Endothelial cell of umbilical vein (primary cell): ENCODE measurements at regions not wholly inside any gene's neighbourhood (a gene's known extent, or its start where the extent isn't known, plus 50 kb on each side); places are given as distances from the start of the nearest gene placed in this dataset.

Source experiments
- BruUV-seq: library from RNA; stranded (reverse); fragments of 400-500 nt; replicated peaks from 2 replicates; lab custom pipeline; 2021; lab: Mats Ljungman, UMichigan
- CTCF ChIA-PET: fragments of 300-600, 350-600 bp; sonication (Branson Sonifier 250); formaldehyde crosslinking; loops from one replicate; lab custom pipeline; 2021; ENCODE audit warnings: antibody characterized with exemption, inconsistent platforms; lab: Charles Lee
- POLR2A ChIA-PET: fragments of 300-600, 350-600 bp; sonication (Branson Sonifier 250); formaldehyde crosslinking; loops from one replicate; lab custom pipeline; 2021; ENCODE audit warnings: antibody characterized with exemption, inconsistent platforms; lab: Charles Lee
- DNase-seq: peaks from one replicate; pipeline ENCODE4 v3.0.0-alpha.2; 2011; ENCODE audit warnings: low read depth, low spot score
- FAIRE-seq: peaks from 2 replicates; lab custom pipeline; 2011; peaks lifted over from hg19 to GRCh38; lab: Jason Lieb, UNC
- H2AFZ ChIP-seq: 2 replicates; pipeline ENCODE4 v1.6.0; 2012; ENCODE audit warnings: low read depth, low read length, control low read depth, inconsistent platforms
- H3K27ac ChIP-seq: 2 replicates; pipeline ENCODE4 v1.5.1; 2011; ENCODE audit warnings: low read depth, mild to moderate bottlenecking, control low read depth, low read length, moderate library complexity; ENCODE audit not compliant: insufficient read depth
- H3K27me3 ChIP-seq, 2 experiments: 2 replicates each; pipeline versions ENCODE4 v1.6.0 to v1.6.1; 2011; ENCODE audit warnings: low read length in 2 of 2, mixed read lengths in 1 of 2; ENCODE audit not compliant: control insufficient read depth in 2 of 2, insufficient read depth in 2 of 2
- H3K36me3 ChIP-seq, 2 experiments: 2 replicates in 1 of 2; 3 replicates in 1 of 2; pipeline ENCODE4 v1.5.1; 2011; ENCODE audit warnings: low read length in 2 of 2, mild to moderate bottlenecking in 1 of 2, moderate library complexity in 1 of 2; ENCODE audit not compliant: control insufficient read depth in 2 of 2, insufficient read depth in 2 of 2; ENCODE audit errors: extremely low read depth in 1 of 2
- H3K4me1 ChIP-seq: 3 replicates; pipeline ENCODE4 v1.5.1; 2011; ENCODE audit warnings: mild to moderate bottlenecking, low read length; ENCODE audit not compliant: control insufficient read depth, insufficient read depth; ENCODE audit errors: extremely low read depth
- H3K4me2 ChIP-seq: 2 replicates; pipeline ENCODE4 v1.6.1; 2011; ENCODE audit warnings: low read length, control low read depth, mixed read lengths; ENCODE audit not compliant: insufficient read depth
- H3K4me3 ChIP-seq, 3 experiments: fragments of 200-600 bp in 1 of 3; sonication (generic), shearing (Covaris generic) in 1 of 3; replicated peaks in 1 of 3; 2 replicates each; pipeline ENCODE4 v1.5.1; 2011 to 2016; ENCODE audit warnings: control low read depth in 3 of 3, low read length in 3 of 3, mild to moderate bottlenecking in 2 of 3, inconsistent platforms in 1 of 3, low read depth in 1 of 3, moderate library complexity in 1 of 3; ENCODE audit not compliant: insufficient read depth in 1 of 3
- H3K79me2 ChIP-seq: 2 replicates; pipeline ENCODE4 v1.6.0; 2012; ENCODE audit warnings: low read length, inconsistent platforms; ENCODE audit not compliant: control insufficient read depth, insufficient read depth
- H3K9ac ChIP-seq: replicated peaks from 2 replicates; pipeline ENCODE3; 2011; ENCODE audit warnings: low read length, control low read depth; ENCODE audit not compliant: insufficient read depth; ENCODE audit errors: extremely low read depth
- H3K9me1 ChIP-seq: replicated peaks from 3 replicates; pipeline ENCODE4 v1.6.0; 2011; ENCODE audit warnings: mild to moderate bottlenecking, low read length; ENCODE audit not compliant: control insufficient read depth, insufficient read depth; ENCODE audit errors: extremely low read depth
- H3K9me3 ChIP-seq: replicated peaks from 2 replicates; pipeline ENCODE4 v1.5.1; 2012; ENCODE audit warnings: low read length, inconsistent platforms; ENCODE audit not compliant: control insufficient read depth, insufficient read depth
- H4K20me1 ChIP-seq: replicated peaks from 2 replicates; pipeline ENCODE3; 2011; ENCODE audit warnings: mild to moderate bottlenecking, low read length; ENCODE audit not compliant: control insufficient read depth, insufficient read depth; ENCODE audit errors: extremely low read depth
- CTCF ChIP-seq, 2 donors: IDR thresholded peaks; 1 replicate in 1 of 2; 2 replicates in 1 of 2; pipeline ENCODE4 v1.5.1; 2011; ENCODE audit warnings: low read length in 2 of 2, mild to moderate bottlenecking in 2 of 2, moderate library complexity in 2 of 2, control low read depth in 1 of 2, inconsistent platforms in 1 of 2, low read depth in 1 of 2; ENCODE audit not compliant: insufficient read depth in 1 of 2; ENCODE audit errors: extremely low read depth in 1 of 2
- EZH2 ChIP-seq: IDR thresholded peaks from 2 replicates; pipeline ENCODE4 v1.6.1; 2012; ENCODE audit warnings: borderline replicate concordance, low read depth, mild to moderate bottlenecking, moderate library complexity, low read length, inconsistent platforms; ENCODE audit not compliant: severe bottlenecking
- FOS ChIP-seq: IDR thresholded peaks from 2 replicates; pipeline ENCODE4 v1.6.1; 2011; ENCODE audit warnings: mild to moderate bottlenecking, low read length, moderate library complexity, borderline replicate concordance; ENCODE audit not compliant: insufficient read depth
- GATA2 ChIP-seq: IDR thresholded peaks from 2 replicates; pipeline ENCODE4 v1.7.0; 2011; ENCODE audit warnings: low read depth, mild to moderate bottlenecking, moderate library complexity, mixed read lengths, low read length; ENCODE audit not compliant: insufficient read length, insufficient read depth
- JUN ChIP-seq: IDR thresholded peaks from 2 replicates; pipeline ENCODE4 v1.6.1; 2011; ENCODE audit warnings: borderline replicate concordance, low read depth; ENCODE audit not compliant: insufficient read length, insufficient read depth
- MYC ChIP-seq: IDR thresholded peaks from one replicate; pipeline ENCODE4 v1.6.1; 2011; ENCODE audit warnings: mild to moderate bottlenecking, low read depth, low read length
- POLR2A ChIP-seq: IDR thresholded peaks from 2 replicates; pipeline ENCODE4 v1.6.1; 2012; ENCODE audit warnings: low read depth, mild to moderate bottlenecking, control low read depth, low read length
- POLR2AphosphoS5 ChIP-seq: IDR thresholded peaks from 2 replicates; pipeline ENCODE4 v1.6.1; 2012; ENCODE audit warnings: low read depth, mild to moderate bottlenecking, control low read depth, low read length, moderate library complexity; ENCODE audit not compliant: insufficient read depth
- dilution Hi-C: fragments of 300-500 bp; cut with MboI; formaldehyde crosslinking; loops from one replicate; pipeline ENCODE4 v1.15.0; 2019; ENCODE audit warnings: low sequenced_read_pairs; ENCODE audit not compliant: extremely low pct_ligation_motif_present
- intact Hi-C: fragments of 100-400 bp; cut with micrococcal nuclease; formaldehyde crosslinking; loops from one replicate; pipeline ENCODE4 v1.10.0; 2022

DNA sequence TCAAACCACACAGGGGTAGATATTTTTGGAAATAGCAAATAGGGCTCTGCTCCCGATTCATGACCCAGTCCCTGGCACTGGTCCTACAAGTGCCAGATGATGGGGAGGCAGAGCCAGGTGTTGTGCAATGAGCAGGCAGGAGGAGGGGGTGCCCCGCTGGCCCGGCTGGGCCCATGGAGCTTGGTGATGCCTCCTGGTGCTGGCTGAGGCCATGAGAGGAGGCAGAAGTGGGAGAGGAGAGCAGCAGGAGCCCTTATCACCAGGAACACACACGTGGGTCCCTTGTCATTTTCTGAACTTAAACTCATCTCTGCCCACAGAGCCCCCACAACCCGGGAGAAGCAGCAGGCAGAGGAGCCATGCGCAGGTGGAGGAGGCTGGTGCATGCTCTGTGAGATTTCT, 90.5 kb upstream of the MAPK4 start:
- no peak for FAIRE-seq
- dilution Hi-C loops: no loop called here

More for the DNA sequence above, 90.5 kb upstream of the MAPK4 start:
- H4K20me1 ChIP-seq: no peaks in the 10 kb centered on the region
- no peak overlapping the region for H3K4me2 ChIP-seq
- no peaks in the 10 kb centered on the region for H3K4me1 ChIP-seq
- H3K9me3 ChIP-seq: no peaks in the 10 kb centered on the region
- H3K9ac ChIP-seq: no peak overlapping the region
- no TSS peak for BruUV-seq
- CTCF ChIA-PET: no interaction called here
- H3K9me1 ChIP-seq: no peaks in the 10 kb centered on the region
- no peak overlapping the region for H2AFZ ChIP-seq
- intact Hi-C loops: no loop called here
- POLR2A ChIA-PET: no interaction called here
- no peak for DNase-seq
- TF ChIP-seq GATA2: no peak
- TF ChIP-seq POLR2A: no peak
- no peak for TF ChIP-seq JUN
- TF ChIP-seq POLR2AphosphoS5: no peak
- TF ChIP-seq MYC: no peak
- no peak for TF ChIP-seq FOS
- TF ChIP-seq EZH2: no peak
- no peak for TF ChIP-seq CTCF (IDR thresholded peaks at IDR 0.05; ENCODE audit: extremely low read depth in 1 of 2, insufficient read depth in 1 of 2, low read depth in 1 of 2, low read length in 2 of 2)
- H3K27me3 ChIP-seq: no peaks in the 10 kb centered on the region
- no peak overlapping the region for H3K27ac ChIP-seq
- no peaks in the 10 kb centered on the region for H3K79me2 ChIP-seq
- no peak overlapping the region for H3K4me3 ChIP-seq
- H3K36me3 ChIP-seq: no peaks in the 10 kb centered on the region
